Stimulated activated CD4-positive, alpha-beta T cell treated with anti-CD3 and anti-CD28 coated beads, Interleukin-1b, Interleukin-23, amount 100 ng/mL, for 1 hour (primary cell): ENCODE measurements at regions not wholly inside any gene's neighbourhood (a gene's known extent, or its start where the extent isn't known, plus 50 kb on each side); places are given as distances from the start of the nearest gene placed in this dataset.
"Not testable (repeated sequence)": the region's sequence is repeated elsewhere in the genome, so short reads cannot be mapped to it uniquely, and the experiment has no call there.

Experiments used
- DNase-seq, 2 donors: peaks; one replicate each; pipeline ENCODE4 v3.0.0-alpha.2; 2020; ENCODE audit warnings: low read depth in 2 of 2

- no peak for DNase-seq
Observed at GRCh38 chr4:23956601-23957364, 66.9 kb upstream of the PPARGC1A start.

DNA sequence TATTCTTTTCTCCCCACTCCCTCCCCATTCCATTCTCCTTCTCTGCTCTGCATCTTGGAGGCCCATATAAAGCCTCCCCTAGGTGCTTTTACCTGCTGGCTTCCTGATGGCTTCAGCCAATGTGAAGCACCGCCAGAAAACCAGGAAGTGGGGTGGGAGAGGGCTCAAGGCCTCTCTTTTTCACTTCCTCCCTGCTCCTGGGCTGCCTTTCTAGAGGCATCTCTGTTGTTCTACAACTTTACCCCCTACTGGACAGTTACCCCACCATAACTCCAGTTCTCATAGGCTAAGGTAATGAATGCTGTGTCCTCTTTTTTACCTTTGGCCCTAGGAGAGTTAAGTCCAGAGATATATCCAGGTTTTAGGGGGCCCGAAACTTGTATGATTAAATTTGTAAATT, 62.4 kb upstream of the PPARGC1A start:
- DNase-seq = no peak

DNA sequence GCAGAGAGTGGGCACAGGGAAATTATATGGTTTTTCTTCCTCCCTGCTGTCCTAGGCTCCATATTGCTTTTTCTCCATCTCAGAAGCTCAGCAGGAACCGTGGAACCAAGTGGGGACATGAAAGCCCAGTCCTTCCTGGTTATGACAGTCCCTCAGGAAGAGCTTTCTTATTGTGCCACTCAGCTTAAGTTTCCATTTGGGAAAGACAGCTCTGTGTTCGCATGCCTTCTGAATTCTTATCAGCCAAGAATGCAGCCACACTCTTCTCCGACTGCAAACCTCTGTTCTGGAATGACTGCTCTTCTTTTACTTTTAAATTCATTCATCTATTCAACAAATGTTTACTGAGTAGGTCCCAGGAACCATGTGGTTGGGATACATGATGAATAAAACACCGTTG, 58.0 kb upstream of the PPARGC1A start:
- no peak for DNase-seq

DNA sequence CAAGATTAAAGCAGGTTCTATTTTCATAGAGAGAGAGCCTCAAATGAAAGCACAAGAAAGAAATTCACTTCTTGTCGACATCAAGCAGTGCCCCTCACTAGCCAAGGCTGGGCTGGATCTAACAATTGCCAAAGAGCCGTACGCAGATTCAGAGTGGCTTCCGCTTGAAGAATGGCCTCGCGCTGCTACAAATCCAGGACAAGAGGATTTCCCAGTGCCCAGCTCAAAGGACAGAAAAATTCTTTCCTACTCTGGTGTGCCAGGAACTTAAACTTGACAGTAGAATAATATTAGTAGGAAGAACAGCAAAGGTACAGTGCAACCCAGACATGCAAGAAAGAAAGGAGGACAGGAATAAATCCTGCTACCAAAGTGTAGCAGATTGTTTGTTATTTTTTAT, 56.5 kb upstream of the PPARGC1A start:
- DNase-seq = no peak

GRCh38 chr4:23945451-23946017, 55.7 kb upstream of the PPARGC1A start:
- no peak for DNase-seq

DNA sequence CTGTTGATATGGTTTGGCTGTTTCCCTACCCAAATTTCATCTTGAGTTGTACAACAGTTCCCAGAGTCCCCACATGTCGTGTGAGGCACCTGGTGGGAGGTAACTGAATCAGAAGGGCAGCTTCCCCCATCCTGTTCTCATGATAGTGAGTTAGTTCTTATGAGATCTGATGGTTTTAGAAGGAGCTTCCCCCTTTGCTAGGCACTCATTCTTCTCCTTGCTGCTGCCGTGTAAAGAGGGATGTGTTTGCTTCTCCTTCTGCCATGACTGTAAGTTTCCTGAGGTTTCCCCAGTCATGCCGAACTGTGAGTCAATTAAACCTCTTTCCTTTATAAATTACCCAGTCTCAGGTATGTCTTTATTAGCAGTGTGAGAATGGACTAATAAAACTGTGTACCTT, 54.7 kb upstream of the PPARGC1A start:
- not testable (repeated sequence) for DNase-seq

- no peak for DNase-seq
Observed at GRCh38 chr4:23943478-23943877, 53.6 kb upstream of the PPARGC1A start.

- no peak for DNase-seq
Observed at GRCh38 chr4:23942471-23942870, 52.6 kb upstream of the PPARGC1A start.
